HK-2 (cell line): ENCODE measurements at regions not wholly inside any gene's neighbourhood (a gene's known extent, or its start where the extent isn't known, plus 50 kb on each side); places are given as distances from the start of the nearest gene placed in this dataset.
"Not testable (repeated sequence)": the region's sequence is repeated elsewhere in the genome, so short reads cannot be mapped to it uniquely, and the experiment has no call there.

ENCODE experiments used
- DNase-seq: peaks from one replicate; pipeline ENCODE4 v3.0.0-alpha.2; 2018; ENCODE audit not compliant: unreplicated experiment

GRCh38 chr6:80923816-80924215 lies 817.3 kb downstream of the BCKDHB start:
- DNase-seq, result no peak

GRCh38 chr6:80922916-80923455 lies 816.5 kb downstream of the BCKDHB start:
- no peak for DNase-seq

DNA sequence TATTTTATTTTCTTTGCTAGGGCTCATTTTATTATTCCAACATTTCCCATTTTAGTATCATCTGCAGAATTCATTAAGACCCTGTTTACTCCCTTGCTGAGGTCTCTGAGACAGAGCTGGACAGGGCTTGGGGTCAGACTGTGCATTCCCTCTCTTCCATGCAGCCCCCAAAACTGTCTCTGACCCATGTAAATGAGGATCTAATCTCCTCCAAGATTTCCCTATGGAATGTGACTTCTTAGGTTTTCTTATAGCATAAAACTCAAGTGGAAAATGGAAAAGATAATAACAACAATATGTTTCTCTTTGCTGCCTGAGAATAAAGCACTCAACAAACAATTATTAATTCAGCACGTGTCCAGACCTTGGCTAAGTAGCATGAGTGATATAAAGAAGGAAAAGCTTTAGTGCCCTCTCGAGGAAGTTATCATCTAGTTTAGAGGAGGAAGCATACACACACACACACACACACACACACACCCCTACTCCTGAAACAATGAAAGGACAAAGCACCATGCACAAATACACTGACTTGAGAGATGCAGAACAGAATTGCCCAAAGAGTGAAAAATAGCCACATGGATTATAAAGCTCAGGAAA lies 815.5 kb downstream of the BCKDHB start:
- no peak for DNase-seq

DNA sequence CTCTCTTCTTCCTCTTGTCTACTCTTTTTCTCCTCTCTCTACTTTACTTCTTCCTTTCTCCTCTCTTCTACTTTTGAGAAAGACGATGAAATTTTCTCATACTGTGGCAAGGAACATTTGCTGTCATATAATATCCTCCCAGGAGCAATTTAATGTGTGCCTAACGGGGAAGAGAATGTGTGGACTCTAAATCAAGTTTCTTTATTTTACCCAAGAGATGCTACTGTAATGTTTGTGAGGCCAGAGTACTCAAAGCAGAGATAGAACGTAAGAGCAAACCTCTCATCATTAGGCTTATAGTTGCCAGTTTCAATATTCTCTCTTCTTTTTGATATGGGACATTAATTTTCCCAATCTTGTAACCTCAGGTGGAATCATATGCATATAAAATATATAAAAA lies 801.4 kb downstream of the BCKDHB start:
- no peak for DNase-seq

DNA sequence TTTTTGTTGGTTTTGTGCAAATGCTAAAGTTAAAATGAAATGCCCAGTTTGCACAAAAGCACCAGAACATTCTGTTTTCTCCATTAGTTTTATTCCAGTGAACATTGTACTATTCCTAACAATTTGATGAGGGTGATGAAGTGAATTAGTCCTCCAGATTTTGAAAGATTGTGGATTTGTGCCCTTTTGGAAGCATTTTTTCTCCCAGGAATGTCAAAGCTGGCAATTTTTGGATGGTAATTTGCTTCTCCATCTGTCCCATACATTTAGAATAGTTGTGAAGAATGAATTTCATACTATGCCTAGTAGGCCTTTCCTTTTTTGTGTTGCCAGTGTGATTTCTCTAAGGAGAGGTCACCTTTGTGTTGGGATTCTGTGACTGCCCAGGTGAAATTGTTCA lies 797.2 kb downstream of the BCKDHB start:
- no peak for DNase-seq

DNA sequence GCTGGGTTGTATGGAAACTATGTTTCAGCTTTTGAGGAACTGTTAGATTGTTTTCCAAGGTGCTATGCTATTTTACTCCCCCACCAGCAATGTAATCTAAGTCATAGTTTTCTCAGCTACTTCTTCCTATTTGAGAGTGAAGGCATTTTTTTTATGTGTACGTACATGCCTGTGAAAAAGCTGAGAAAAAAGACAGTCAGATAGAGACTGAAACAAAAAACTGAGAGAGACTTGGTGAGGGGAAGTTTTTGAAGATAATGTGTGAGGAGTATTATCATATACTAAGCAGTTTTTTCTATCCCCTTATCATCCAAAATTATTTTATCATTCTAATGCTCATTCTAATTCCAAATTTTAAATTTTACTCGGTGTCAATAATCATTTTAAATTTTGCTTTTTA lies 780.0 kb downstream of the BCKDHB start:
- no peak for DNase-seq

DNA sequence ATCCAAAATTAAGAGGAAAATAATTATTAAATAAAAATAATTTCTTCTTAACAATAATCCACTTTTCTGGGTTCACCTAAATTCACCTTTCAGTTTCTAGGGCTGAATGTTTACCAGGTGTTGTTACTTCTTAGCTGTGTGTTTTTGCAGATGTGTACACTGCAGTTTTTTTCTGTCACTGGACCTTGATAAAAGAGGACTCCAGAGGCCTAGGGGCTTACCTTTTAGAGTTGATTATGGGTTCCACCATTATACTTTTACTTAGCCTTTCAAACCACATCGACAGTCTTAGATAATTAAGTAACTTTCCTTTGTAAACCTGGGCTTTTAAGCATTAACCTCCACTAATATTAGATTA lies 766.5 kb downstream of the BCKDHB start:
- DNase-seq, result no peak

DNA sequence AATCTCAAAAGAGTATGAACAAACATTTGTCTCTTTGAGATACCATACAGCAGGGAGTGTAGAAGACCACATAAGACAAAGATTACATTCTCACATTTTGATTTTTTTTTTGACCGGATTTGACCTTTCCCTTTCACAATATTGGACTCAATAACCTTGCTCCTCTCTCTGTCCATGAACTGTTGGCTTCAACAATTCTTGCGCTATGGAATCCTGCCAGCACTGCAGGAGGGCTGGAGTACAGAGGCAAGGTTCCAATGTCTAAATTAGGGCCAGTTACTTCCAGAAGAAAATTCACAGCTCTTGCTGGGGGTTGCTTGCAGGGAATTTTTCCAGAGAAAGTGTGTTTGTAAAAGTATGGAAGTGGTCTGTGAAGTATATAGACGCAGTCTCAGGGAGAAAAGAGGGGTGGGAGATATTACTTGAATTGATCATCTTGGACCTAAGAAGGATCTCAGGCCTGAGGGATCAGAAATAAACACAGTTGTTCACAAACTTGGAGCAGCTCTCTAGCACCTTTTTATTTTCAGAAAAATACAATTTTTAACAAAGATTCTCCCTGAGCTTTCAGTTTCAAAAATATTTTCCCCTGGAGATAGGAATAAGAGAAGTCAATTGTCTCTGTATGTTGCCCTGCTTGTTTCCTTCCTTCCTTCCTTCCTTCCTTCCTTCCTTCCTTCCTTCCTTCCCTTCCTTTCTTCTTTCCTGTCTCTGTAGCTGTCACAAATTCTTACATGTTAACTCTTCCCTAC lies 765.9 kb downstream of the BCKDHB start:
- DNase-seq, result no peak

DNA sequence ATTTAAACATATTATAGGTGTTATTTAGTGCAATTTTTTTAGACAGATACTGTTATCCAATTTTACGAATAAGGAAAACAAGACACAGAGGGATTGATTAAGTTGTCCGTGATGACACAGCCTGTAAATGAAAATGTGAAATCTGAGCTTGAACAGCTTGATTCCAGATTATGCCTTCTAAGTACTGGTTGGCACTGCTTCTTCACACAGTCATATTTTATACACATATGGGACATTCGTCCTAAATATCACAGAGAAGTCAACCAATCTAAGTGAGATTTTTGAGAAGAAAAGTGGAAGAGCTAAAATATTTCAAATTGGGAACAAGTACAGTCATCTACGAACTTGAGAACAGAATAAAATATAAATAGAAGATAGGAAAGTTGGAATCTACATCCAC lies 756.3 kb downstream of the BCKDHB start:
- DNase-seq, result no peak

DNA sequence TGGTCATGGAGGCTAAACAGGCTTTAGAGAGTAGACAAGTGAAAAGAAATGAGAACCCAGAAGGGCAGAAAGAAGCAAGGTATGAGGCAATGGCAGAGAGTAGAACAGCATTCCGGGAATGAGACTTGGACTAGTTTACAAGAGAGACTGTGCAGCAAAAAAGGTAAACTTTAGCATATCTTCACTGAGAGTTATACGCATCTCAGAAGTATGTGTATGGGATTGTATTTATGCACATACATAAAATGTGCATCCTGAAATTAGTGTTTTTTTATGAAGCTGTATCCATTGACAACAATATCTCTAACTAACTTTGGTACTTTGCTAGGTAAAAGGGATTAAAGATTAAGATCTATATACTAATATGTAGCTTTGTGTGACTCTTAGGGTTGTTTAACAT lies 753.6 kb downstream of the BCKDHB start:
- DNase-seq, result no peak

DNA sequence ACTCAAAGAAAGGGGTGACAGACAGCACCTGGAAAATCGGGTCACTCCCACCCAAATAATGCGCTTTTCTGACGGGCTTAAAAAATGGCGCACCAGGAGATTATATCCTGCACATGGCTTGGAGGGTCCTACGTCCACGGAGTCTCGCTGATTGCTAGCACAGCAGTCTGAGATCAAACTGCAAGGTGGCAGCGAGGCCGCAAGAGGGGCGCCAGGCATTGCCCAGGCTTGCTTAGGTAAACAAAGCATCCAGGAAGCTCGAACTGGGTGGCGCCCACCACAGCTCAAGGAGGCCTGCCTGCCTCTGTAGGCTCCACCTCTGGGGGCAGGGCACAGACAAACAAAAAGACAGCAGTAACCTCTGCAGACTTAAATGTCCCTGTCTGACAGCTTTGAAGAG lies 741.5 kb downstream of the BCKDHB start:
- DNase-seq, result not testable (repeated sequence)

- DNase-seq, result no peak
Observed at GRCh38 chr6:80832337-80832736, 725.9 kb downstream of the BCKDHB start.

DNA sequence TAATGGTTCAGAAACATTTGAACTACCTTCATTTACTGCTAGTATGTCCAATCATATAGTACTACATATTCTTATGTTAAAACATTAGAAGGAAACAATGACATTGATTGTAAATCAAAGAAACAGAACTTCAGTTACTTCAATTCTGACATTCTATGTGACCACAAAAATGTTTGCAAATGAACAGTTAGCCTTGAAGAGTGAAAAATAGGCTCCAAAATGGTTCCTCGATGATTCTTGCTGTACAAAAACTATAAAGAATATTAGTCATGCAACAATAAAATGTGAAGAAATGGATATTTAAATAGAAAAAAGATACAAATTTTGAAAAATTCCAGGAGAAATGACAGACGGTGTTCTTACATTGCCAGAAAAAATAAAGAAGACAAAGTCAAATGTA lies 686.9 kb downstream of the BCKDHB start:
- DNase-seq, result no peak

- DNase-seq, result no peak
Observed at GRCh38 chr6:80792151-80792550, 685.7 kb downstream of the BCKDHB start.

- no peak for DNase-seq
Observed at GRCh38 chr6:80789912-80790570, 683.6 kb downstream of the BCKDHB start.

GRCh38 chr6:80783271-80783670 lies 676.8 kb downstream of the BCKDHB start:
- not testable (repeated sequence) for DNase-seq

GRCh38 chr6:80771941-80772340 lies 665.5 kb downstream of the BCKDHB start:
- DNase-seq, result peak; percentile 18

GRCh38 chr6:80769106-80769505 lies 662.6 kb downstream of the BCKDHB start:
- no peak for DNase-seq

GRCh38 chr6:80767808-80768207 lies 661.3 kb downstream of the BCKDHB start:
- peak; percentile 51 for DNase-seq

- DNase-seq, result no peak
Observed at GRCh38 chr6:80744213-80744612, 637.7 kb downstream of the BCKDHB start.

DNA sequence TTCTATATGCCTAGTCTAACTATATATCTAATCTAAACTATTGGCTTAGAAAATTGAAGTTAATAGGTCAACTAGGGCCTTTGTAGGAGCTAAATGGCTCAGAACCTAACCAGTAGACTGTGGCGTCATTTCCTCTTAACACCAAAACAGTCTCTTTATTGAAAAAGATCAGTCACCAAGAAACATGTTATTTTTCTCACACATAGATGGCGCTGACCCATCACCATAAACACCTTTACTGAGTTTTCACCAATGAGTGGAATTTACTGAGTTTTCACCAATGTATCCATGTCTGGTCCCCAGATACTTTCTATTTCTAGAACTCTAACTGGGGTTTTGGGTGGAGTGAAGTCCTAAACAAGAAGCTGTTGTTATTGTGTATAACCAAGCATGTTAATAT lies 636.0 kb downstream of the BCKDHB start:
- DNase-seq, result no peak

DNA sequence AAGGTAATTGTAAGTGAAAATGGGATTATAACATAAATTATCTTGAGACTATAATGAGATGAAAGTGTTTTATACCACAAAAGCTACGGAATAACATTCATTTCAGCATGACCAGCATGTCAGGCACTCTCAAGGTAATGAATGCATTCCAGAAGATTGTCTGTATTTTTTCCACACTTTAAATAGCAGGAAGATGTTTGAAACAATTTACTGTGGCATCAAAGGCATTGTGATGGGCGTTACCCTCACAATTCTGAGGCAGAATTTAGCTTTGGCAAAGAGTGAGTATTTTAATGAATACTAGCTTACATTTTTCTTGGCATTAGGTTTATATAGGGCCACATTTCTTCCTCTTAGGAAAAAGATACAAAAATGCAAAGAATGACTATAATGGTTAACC lies 627.2 kb downstream of the BCKDHB start:
- no peak for DNase-seq

- no peak for DNase-seq
Observed at GRCh38 chr6:80728830-80729229, 622.4 kb downstream of the BCKDHB start.
